ENCODE measurements at regions not wholly inside any gene's neighbourhood (a gene's known extent, or its start where the extent isn't known, plus 50 kb on each side); places are given as distances from the start of the nearest gene placed in this dataset.

- no peak overlapping the region for H3K9ac ChIP-seq (ENCODE audit: extremely low read depth, insufficient read length, low read length)
These were observed 278.3 kb upstream of the PTGER4 start for GRCh38 chr5:40401284-40402006.

More at GRCh38 chr5:40401284-40402006, 278.3 kb upstream of the PTGER4 start:
- no peak overlapping the region for H3T11ph ChIP-seq (ENCODE audit: low read length)
- no peak overlapping the region for H2BK12ac ChIP-seq (ENCODE audit: insufficient read length, low read depth, low read length)
- H3K4me3 Mint-ChIP-seq, result no peak overlapping the region
- H3K23me2 ChIP-seq (ENCODE audit: insufficient read length, low read depth, low read length, poor library complexity, severe bottlenecking), result no peaks in the 10 kb centered on the region
- no peaks in the 10 kb centered on the region for H3K27me3 Mint-ChIP-seq (ENCODE audit: low read depth)
- no peaks in the 10 kb centered on the region for H4K20me1 ChIP-seq (ENCODE audit: control insufficient read depth, insufficient read depth, insufficient read length)
- H3K4me2 ChIP-seq (ENCODE audit: insufficient read depth, insufficient read length, low read length), result no peak overlapping the region
- H3K14ac ChIP-seq (ENCODE audit: insufficient read depth, low read length), result no peak overlapping the region
- H3K27me3 ChIP-seq (ENCODE audit: insufficient read depth, low read length), result no peaks in the 10 kb centered on the region
- H3K23ac ChIP-seq (ENCODE audit: insufficient read length, low read depth, low read length), result no peak overlapping the region
- H3K79me2 ChIP-seq (ENCODE audit: insufficient read depth, low read length), result no peaks in the 10 kb centered on the region
- no peak overlapping the region for H3K18ac ChIP-seq (ENCODE audit: insufficient read length, low read depth, low read length)
- no peaks in the 10 kb centered on the region for H3K36me3 Mint-ChIP-seq (ENCODE audit: insufficient read depth in 1 of 3, low read depth in 3 of 3)
- H4K91ac ChIP-seq (ENCODE audit: insufficient read length, low read depth, low read length), result no peak overlapping the region
- no peak for TF ChIP-seq CTCF (conservative IDR thresholded peaks at IDR 0.05)
- no peaks in the 10 kb centered on the region for H3K79me1 ChIP-seq (ENCODE audit: insufficient read depth, low read depth, low read length, poor library complexity, severe bottlenecking)
- no peaks in the 10 kb centered on the region for H3K9me3 ChIP-seq (ENCODE audit: control insufficient read depth, low read depth, low read length)
- no peak overlapping the region for H3K27ac ChIP-seq (ENCODE audit: insufficient read length, low read depth, low read length)
- H2BK20ac ChIP-seq (ENCODE audit: low read depth, low read length, poor library complexity, severe bottlenecking), result no peak overlapping the region
- H4K8ac ChIP-seq (replicated peaks; ENCODE audit: insufficient read length, low read depth, low read length), result no peak overlapping the region
- no peaks in the 10 kb centered on the region; the same call in 1 of the 2 replicates for H3K4me1 ChIP-seq (ENCODE audit: insufficient read depth, low read length)
- H2BK120ac ChIP-seq (ENCODE audit: low read depth, low read length, poor library complexity, severe bottlenecking), result no peak overlapping the region
- H3K27ac Mint-ChIP-seq, result no peak overlapping the region
- H4K5ac ChIP-seq (ENCODE audit: insufficient read length, low read depth, low read length), result no peak overlapping the region
- H3K4ac ChIP-seq (ENCODE audit: low read depth, low read length), result no peak overlapping the region
- H2BK15ac ChIP-seq (ENCODE audit: low read depth, low read length), result no peak overlapping the region
- H3K4me1 Mint-ChIP-seq, result peaks cover 0 to 4% of the 10 kb centered on the region in 2 experiments; a peak in 2 of 4 replicates
- H2BK5ac ChIP-seq (ENCODE audit: insufficient read length, low read length), result no peak overlapping the region
- no peak overlapping the region for H2AK5ac ChIP-seq (ENCODE audit: insufficient read length, low read length)
- DNase-seq, result no peak
- no CpG with 5 or more reads among the region's 4 CpGs for WGBS (ENCODE audit: extremely low coverage, insufficient read length, low lambda C conversion rate)
- H3K56ac ChIP-seq (ENCODE audit: insufficient read length, low read depth, low read length), result no peak overlapping the region
- no peaks in the 10 kb centered on the region for H3K9me3 Mint-ChIP-seq
- no peak overlapping the region for H2AFZ ChIP-seq (ENCODE audit: low read length)

Data from H9 (cell line).